ENCODE measurements at regions not wholly inside any gene's neighbourhood (a gene's known extent, or its start where the extent isn't known, plus 50 kb on each side); places are given as distances from the start of the nearest gene placed in this dataset.

GRCh38 chr6:170462366-170463020 lies 90.6 kb downstream of the PSMB1 start:
- TF ChIP-seq, protein P1, sequence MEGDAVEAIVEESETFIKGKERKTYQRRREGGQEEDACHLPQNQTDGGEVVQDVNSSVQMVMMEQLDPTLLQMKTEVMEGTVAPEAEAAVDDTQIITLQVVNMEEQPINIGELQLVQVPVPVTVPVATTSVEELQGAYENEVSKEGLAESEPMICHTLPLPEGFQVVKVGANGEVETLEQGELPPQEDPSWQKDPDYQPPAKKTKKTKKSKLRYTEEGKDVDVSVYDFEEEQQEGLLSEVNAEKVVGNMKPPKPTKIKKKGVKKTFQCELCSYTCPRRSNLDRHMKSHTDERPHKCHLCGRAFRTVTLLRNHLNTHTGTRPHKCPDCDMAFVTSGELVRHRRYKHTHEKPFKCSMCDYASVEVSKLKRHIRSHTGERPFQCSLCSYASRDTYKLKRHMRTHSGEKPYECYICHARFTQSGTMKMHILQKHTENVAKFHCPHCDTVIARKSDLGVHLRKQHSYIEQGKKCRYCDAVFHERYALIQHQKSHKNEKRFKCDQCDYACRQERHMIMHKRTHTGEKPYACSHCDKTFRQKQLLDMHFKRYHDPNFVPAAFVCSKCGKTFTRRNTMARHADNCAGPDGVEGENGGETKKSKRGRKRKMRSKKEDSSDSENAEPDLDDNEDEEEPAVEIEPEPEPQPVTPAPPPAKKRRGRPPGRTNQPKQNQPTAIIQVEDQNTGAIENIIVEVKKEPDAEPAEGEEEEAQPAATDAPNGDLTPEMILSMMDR (IDR thresholded peaks at IDR 0.05) = no peak
- no peak for TF ChIP-seq POLR2A (IDR thresholded peaks at IDR 0.05)

All from heart left ventricle (tissue), 13 donors.